ENCODE measurements at regions not wholly inside any gene's neighbourhood (a gene's known extent, or its start where the extent isn't known, plus 50 kb on each side); places are given as distances from the start of the nearest gene placed in this dataset.

DNA sequence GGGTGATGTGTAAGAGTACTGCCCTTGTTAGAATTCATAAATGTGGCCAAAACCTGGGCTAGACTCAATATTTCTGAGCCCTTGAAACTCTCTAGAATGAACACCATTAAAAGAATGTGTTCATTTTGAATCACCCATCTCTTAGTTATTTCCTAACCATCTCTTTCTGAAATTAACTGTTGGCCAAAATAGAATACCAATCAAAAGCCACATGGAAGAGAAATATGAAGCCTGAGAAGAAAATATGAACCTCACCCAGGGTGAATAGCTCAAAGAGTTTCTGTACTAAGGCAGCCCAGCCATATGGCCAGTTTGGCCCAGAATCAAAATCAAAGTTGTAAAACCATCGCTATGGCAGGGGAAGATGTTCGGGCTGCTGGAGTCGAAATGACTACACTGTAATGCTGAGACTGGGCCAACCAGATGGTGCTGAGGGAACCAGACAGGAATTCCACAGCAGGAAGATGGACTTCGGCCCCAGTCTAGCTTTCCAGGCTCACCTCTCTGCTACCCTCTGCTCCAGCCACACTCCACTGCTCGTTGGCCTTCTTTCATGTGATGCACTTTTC, 154.3 kb upstream of the ZFHX3 start:
- Histone ChIP-seq H3K36me3 (no peaks in the 10 kb centered on the region), H3K9me3 (no peaks in the 10 kb centered on the region), H3K4me3 (no peak overlapping the region), H3K27me3 (peaks cover 23% of the 10 kb centered on the region), H3K4me1 (no peaks in the 10 kb centered on the region), H3K27ac (no peak overlapping the region)
- WGBS, result 55% methylated on average over 5 of the region's 5 CpGs
- DNase-seq (ENCODE audit: low spot score in 2 of 2), result no peak
- TF ChIP-seq EP300 (IDR thresholded peaks at IDR 0.05) (no peak), POLR2AphosphoS5 (IDR thresholded peaks at IDR 0.05) (no peak), CTCF (IDR thresholded peaks at IDR 0.05) (no peak), POLR2A (IDR thresholded peaks at IDR 0.05) (no peak)

- TF ChIP-seq POLR2AphosphoS5 (IDR thresholded peaks at IDR 0.05) (no peak), POLR2A (IDR thresholded peaks at IDR 0.05) (no peak)
- no peaks in the 10 kb centered on the region for H3K4me1 ChIP-seq
- H3K9me3 ChIP-seq, result no peaks in the 10 kb centered on the region
- no peak for DNase-seq (ENCODE audit: low spot score in 2 of 2)
- H3K36me3 ChIP-seq, result no peaks in the 10 kb centered on the region
- peaks cover 17% of the 10 kb centered on the region for H3K27me3 ChIP-seq
- H3K27ac ChIP-seq, result no peak overlapping the region
- WGBS, result 85% methylated on average over 7 of the region's 7 CpGs
- no peak overlapping the region for H3K4me3 ChIP-seq
Measured at GRCh38 chr16:73199214-73199613, 151.3 kb upstream of the ZFHX3 start.

- Histone ChIP-seq H3K9me3 (no peaks in the 10 kb centered on the region), H3K27me3 (peaks cover 19% of the 10 kb centered on the region), H3K4me3 (no peak overlapping the region), H3K36me3 (no peaks in the 10 kb centered on the region), H3K4me1 (no peaks in the 10 kb centered on the region), H3K27ac (no peak overlapping the region)
- no peak for DNase-seq (ENCODE audit: low spot score in 2 of 2)
- WGBS, result 85% methylated on average over 5 of the region's 5 CpGs
- TF ChIP-seq EP300 (IDR thresholded peaks at IDR 0.05) (no peak), POLR2AphosphoS5 (IDR thresholded peaks at IDR 0.05) (no peak), CTCF (IDR thresholded peaks at IDR 0.05) (no peak), POLR2A (IDR thresholded peaks at IDR 0.05) (no peak)
Measured at GRCh38 chr16:73198481-73198880, 150.6 kb upstream of the ZFHX3 start.

DNA sequence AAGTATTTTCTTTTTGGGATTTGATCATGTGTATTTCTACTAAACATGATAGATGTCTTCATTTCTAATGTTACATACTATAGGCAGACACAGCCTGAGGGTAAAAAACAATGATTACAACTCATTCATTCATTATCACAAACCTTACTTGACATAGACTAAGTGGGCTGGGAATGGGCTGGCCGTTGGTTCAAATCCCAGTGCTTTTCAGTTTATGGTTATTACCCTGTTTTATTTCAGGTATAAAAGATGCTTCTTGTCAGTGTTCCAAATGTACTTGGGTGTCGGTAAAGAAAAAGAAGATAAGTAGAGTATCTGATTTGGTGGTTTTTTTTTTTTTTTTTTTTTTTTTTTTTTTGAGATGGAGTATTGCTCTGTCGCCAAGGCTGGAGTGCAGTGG, 149.7 kb upstream of the ZFHX3 start:
- Histone ChIP-seq H3K4me1 (no peaks in the 10 kb centered on the region), H3K4me3 (no peak overlapping the region), H3K9me3 (no peaks in the 10 kb centered on the region), H3K27ac (no peak overlapping the region), H3K27me3 (peaks cover 19% of the 10 kb centered on the region), H3K36me3 (no peaks in the 10 kb centered on the region)
- 77% methylated on average over 3 of the region's 3 CpGs for WGBS
- DNase-seq (ENCODE audit: low spot score in 2 of 2), result no peak
- TF ChIP-seq POLR2AphosphoS5 (IDR thresholded peaks at IDR 0.05) (no peak), EP300 (IDR thresholded peaks at IDR 0.05) (no peak), POLR2A (IDR thresholded peaks at IDR 0.05) (no peak), CTCF (IDR thresholded peaks at IDR 0.05) (no peak)

GRCh38 chr16:73196670-73197069, 148.7 kb upstream of the ZFHX3 start:
- TF ChIP-seq CTCF (IDR thresholded peaks at IDR 0.05), result peak; percentile 5 to 54
- no peak for TF ChIP-seq POLR2A (IDR thresholded peaks at IDR 0.05)
- H3K27me3 ChIP-seq, result peaks cover 26% of the 10 kb centered on the region
- 48% methylated on average over 4 of the region's 4 CpGs for WGBS
- peak in 1 of 2 donors; percentile 74 for DNase-seq (ENCODE audit: low spot score in 2 of 2)
- no peak overlapping the region for H3K4me3 ChIP-seq
- H3K27ac ChIP-seq, result no peak overlapping the region
- H3K36me3 ChIP-seq, result no peaks in the 10 kb centered on the region
- peaks cover 4% of the 10 kb centered on the region for H3K4me1 ChIP-seq
- no peaks in the 10 kb centered on the region for H3K9me3 ChIP-seq

DNA sequence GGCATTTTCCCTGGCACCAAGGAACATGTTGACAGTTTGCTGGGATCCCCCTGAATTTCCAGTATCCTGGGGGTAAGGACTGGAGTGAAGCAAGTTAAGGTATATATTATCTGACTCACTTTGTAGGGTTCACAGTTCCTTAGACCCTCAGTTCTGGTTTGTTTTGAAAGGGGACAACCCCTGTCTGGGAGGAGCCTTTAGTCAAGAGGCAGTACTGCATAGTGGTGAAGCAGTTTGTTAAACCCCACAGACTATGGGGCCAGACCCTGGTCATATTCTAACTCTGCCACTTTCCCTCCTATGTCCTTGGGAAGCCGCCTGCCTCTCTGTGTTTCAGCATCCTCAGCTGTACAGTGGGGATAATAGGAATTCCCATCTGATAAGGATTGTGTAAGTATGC, 145.5 kb upstream of the ZFHX3 start:
- Histone ChIP-seq H3K4me3 (no peak overlapping the region), H3K9me3 (no peaks in the 10 kb centered on the region), H3K36me3 (no peaks in the 10 kb centered on the region), H3K27me3 (peaks cover 22% of the 10 kb centered on the region), H3K27ac (no peak overlapping the region), H3K4me1 (peaks cover 4% of the 10 kb centered on the region)
- DNase-seq (ENCODE audit: low spot score in 2 of 2), result no peak
- WGBS, result 93% methylated on average over 1 of the region's 1 CpG
- TF ChIP-seq CTCF (IDR thresholded peaks at IDR 0.05), result no peak
- no peak for TF ChIP-seq EP300 (IDR thresholded peaks at IDR 0.05)
- TF ChIP-seq POLR2A (IDR thresholded peaks at IDR 0.05), result no peak
- TF ChIP-seq POLR2AphosphoS5 (IDR thresholded peaks at IDR 0.05), result no peak

All from suprapubic skin (tissue), 4 donors.